ENCODE measurements at regions not wholly inside any gene's neighbourhood (a gene's known extent, or its start where the extent isn't known, plus 50 kb on each side); places are given as distances from the start of the nearest gene placed in this dataset.

- TF ChIP-seq CHD7 (IDR thresholded peaks at IDR 0.05; ENCODE audit: insufficient replicate concordance, low read length) (no peak), KDM1A (IDR thresholded peaks at IDR 0.05; ENCODE audit: borderline replicate concordance, low read length) (no peak), ZNF274 (IDR thresholded peaks at IDR 0.05; ENCODE audit: borderline replicate concordance, extremely low read depth, low read length) (no peak), ASH2L (IDR thresholded peaks at IDR 0.05; ENCODE audit: low read length) (no peak), HDAC2 (IDR thresholded peaks at IDR 0.05; ENCODE audit: borderline replicate concordance in 1 of 2, low read depth in 2 of 2, low read length in 2 of 2) (no peak)
These were observed 151.2 kb upstream of the RFLNA start (continued) for GRCh38 chr12:124143726-124144125.
